ENCODE measurements at regions not wholly inside any gene's neighbourhood (a gene's known extent, or its start where the extent isn't known, plus 50 kb on each side); places are given as distances from the start of the nearest gene placed in this dataset.

- TF ChIP-seq POLR2AphosphoS5 (IDR thresholded peaks at IDR 0.05; ENCODE audit: low read depth, low read length) (no peak), TAF1 (IDR thresholded peaks at IDR 0.05; ENCODE audit: borderline replicate concordance, low read depth, low read length) (no peak), POLR2A (IDR thresholded peaks at IDR 0.05; ENCODE audit: low read depth, low read length) (no peak)
Measured at GRCh38 chr2:18317017-18317416, 243.4 kb downstream of the RDH14 start.
